ENCODE measurements at regions not wholly inside any gene's neighbourhood (a gene's known extent, or its start where the extent isn't known, plus 50 kb on each side); places are given as distances from the start of the nearest gene placed in this dataset.

- DNase-seq (ENCODE audit: low read depth), result no peak
These were observed 50.2 kb upstream of the CCND2 start for GRCh38 chr12:4223273-4223845.

GRCh38 chr12:4221258-4221620 is 52.3 kb upstream of the CCND2 start:
- no peak for DNase-seq (ENCODE audit: low read depth)

- DNase-seq (ENCODE audit: low read depth), result no peak
These were observed 52.9 kb upstream of the CCND2 start for GRCh38 chr12:4220536-4221257.

- DNase-seq (ENCODE audit: low read depth), result no peak
These were observed 56.5 kb upstream of the CCND2 start for GRCh38 chr12:4217091-4217490.

GRCh38 chr12:4216187-4216927 is 57.2 kb upstream of the CCND2 start:
- no peak for DNase-seq (ENCODE audit: low read depth)

GRCh38 chr12:4215229-4216186 is 58.1 kb upstream of the CCND2 start:
- peak; percentile 9 for DNase-seq (ENCODE audit: low read depth)

GRCh38 chr12:4214877-4215228 is 58.7 kb upstream of the CCND2 start:
- DNase-seq (ENCODE audit: low read depth), result no peak

GRCh38 chr12:4213471-4213870 is 60.1 kb upstream of the CCND2 start:
- DNase-seq (ENCODE audit: low read depth), result no peak

- no peak for DNase-seq (ENCODE audit: low read depth)
These were observed 60.7 kb upstream of the CCND2 start for GRCh38 chr12:4212845-4213244.

GRCh38 chr12:4211372-4211771 is 62.2 kb upstream of the CCND2 start:
- DNase-seq (ENCODE audit: low read depth), result no peak

GRCh38 chr12:4210183-4210582 is 63.4 kb upstream of the CCND2 start:
- no peak for DNase-seq (ENCODE audit: low read depth)

- DNase-seq (ENCODE audit: low read depth), result no peak
These were observed 67.1 kb upstream of the CCND2 start for GRCh38 chr12:4206470-4206869.

GRCh38 chr12:4203772-4204376 is 69.7 kb upstream of the CCND2 start:
- DNase-seq (ENCODE audit: low read depth), result no peak

GRCh38 chr12:4202918-4203317 is 70.6 kb upstream of the CCND2 start:
- DNase-seq (ENCODE audit: low read depth), result no peak

GRCh38 chr12:4202487-4202886 is 71.1 kb upstream of the CCND2 start:
- DNase-seq (ENCODE audit: low read depth), result no peak

GRCh38 chr12:4201333-4202100 is 72.0 kb upstream of the CCND2 start:
- DNase-seq (ENCODE audit: low read depth), result no peak

GRCh38 chr12:4197922-4198763 is 75.4 kb upstream of the CCND2 start:
- no peak for DNase-seq (ENCODE audit: low read depth)

- DNase-seq (ENCODE audit: low read depth), result no peak
These were observed 76.6 kb upstream of the CCND2 start for GRCh38 chr12:4196805-4197420.

GRCh38 chr12:4194668-4195067 is 78.9 kb upstream of the CCND2 start:
- DNase-seq (ENCODE audit: low read depth), result no peak

GRCh38 chr12:4193821-4194220 is 79.7 kb upstream of the CCND2 start:
- no peak for DNase-seq (ENCODE audit: low read depth)
